Gastroesophageal sphincter (tissue), 4 donors: ENCODE measurements at regions not wholly inside any gene's neighbourhood (a gene's known extent, or its start where the extent isn't known, plus 50 kb on each side); places are given as distances from the start of the nearest gene placed in this dataset.

Source experiments
- ATAC-seq: fragments of 150-250 bp; one replicate; pipeline ENCODE4 v1.9.1; 2016; ENCODE audit warnings: mild to moderate bottlenecking, moderate library complexity
- H3K27ac ChIP-seq, 4 donors: fragments of 200-600 bp; sonication (generic) in 3 of 4; 1 replicate in 3 of 4; 2 replicates in 1 of 4; pipeline ENCODE4 v1.5.1; 2016 to 2019
- H3K27me3 ChIP-seq: fragments of 200-600 bp; sonication (generic); one replicate; pipeline ENCODE4 v1.5.1; 2019
- H3K36me3 ChIP-seq, 2 donors: fragments of 200-600 bp; sonication (generic); one replicate each; pipeline ENCODE4 v1.5.1; 2019; ENCODE audit warnings: control low read depth in 1 of 2
- H3K4me1 ChIP-seq, 3 donors: fragments of 200-600 bp; sonication (generic); 1 replicate in 2 of 3; 2 replicates in 1 of 3; pipeline ENCODE4 v1.5.1; 2016 to 2019; ENCODE audit warnings: control low read depth in 2 of 3
- H3K4me3 ChIP-seq, 2 donors: fragments of 200-600 bp; sonication (generic); one replicate each; pipeline ENCODE4 v1.5.1; 2019; ENCODE audit warnings: mild to moderate bottlenecking in 1 of 2, moderate library complexity in 1 of 2
- H3K9me3 ChIP-seq, 3 donors: fragments of 200-600 bp; sonication (generic); one replicate each; pipeline ENCODE4 v1.5.1; 2017 to 2019; ENCODE audit warnings: control low read depth in 2 of 3
- CTCF ChIP-seq, 4 experiments: fragments of 200-600 bp in 2 of 4; fragments of 450-650 bp in 2 of 4; sonication (generic) in 1 of 4; IDR thresholded peaks; one replicate each; pipeline ENCODE4 v1.5.1; 2017 to 2019; ENCODE audit warnings: antibody characterized with exemption in 4 of 4, mild to moderate bottlenecking in 2 of 4, moderate library complexity in 2 of 4
- EP300 ChIP-seq: sonication (generic); formaldehyde crosslinking; IDR thresholded peaks from one replicate; pipeline ENCODE4 v1.6.1; 2017; ENCODE audit warnings: antibody characterized with exemption, mild to moderate bottlenecking
- POLR2A ChIP-seq, 2 donors: fragments of 450-650 bp; IDR thresholded peaks; one replicate each; pipeline ENCODE4 v1.6.1; 2017; ENCODE audit warnings: antibody characterized with exemption in 2 of 2, mild to moderate bottlenecking in 2 of 2, moderate library complexity in 1 of 2
- POLR2AphosphoS5 ChIP-seq: sonication (generic); formaldehyde crosslinking; IDR thresholded peaks from one replicate; pipeline ENCODE4 v1.6.1; 2017; ENCODE audit warnings: antibody characterized with exemption
- WGBS, 2 donors: methylation state at CpG; one replicate each; pipeline ENCODE4 v1.1.5; 2018; ENCODE audit warnings: low coverage in 1 of 2; 5-methylcytosine and 5-hydroxymethylcytosine counted together

GRCh38 chr14:89652352-89652751 lies 235.3 kb upstream of the FOXN3 start:
- Histone ChIP-seq H3K4me3 (no peak overlapping the region), H3K36me3 (no peaks in the 10 kb centered on the region), H3K27me3 (no peaks in the 10 kb centered on the region), H3K4me1 (no peaks in the 10 kb centered on the region), H3K9me3 (no peaks in the 10 kb centered on the region), H3K27ac (no peak overlapping the region)
- ATAC-seq, result no peak
- 80 to 98% methylated on average over 4 of the region's 4 CpGs for WGBS, 2 donors
- TF ChIP-seq EP300, result no peak
- no peak for TF ChIP-seq CTCF (IDR thresholded peaks at IDR 0.05)
- TF ChIP-seq POLR2AphosphoS5, result no peak
- no peak for TF ChIP-seq POLR2A (IDR thresholded peaks at IDR 0.05)

GRCh38 chr14:89651805-89652204 lies 234.8 kb upstream of the FOXN3 start:
- TF ChIP-seq CTCF (IDR thresholded peaks at IDR 0.05), result no peak
- no peak for TF ChIP-seq POLR2AphosphoS5
- no peak for TF ChIP-seq EP300
- no peak for TF ChIP-seq POLR2A (IDR thresholded peaks at IDR 0.05)
- Histone ChIP-seq H3K9me3 (no peaks in the 10 kb centered on the region), H3K36me3 (no peaks in the 10 kb centered on the region), H3K4me1 (no peaks in the 10 kb centered on the region), H3K4me3 (no peak overlapping the region), H3K27ac (no peak overlapping the region), H3K27me3 (no peaks in the 10 kb centered on the region)
- 87 to 100% methylated on average over 2 of the region's 2 CpGs for WGBS, 2 donors
- no peak for ATAC-seq

- Histone ChIP-seq H3K27me3 (no peaks in the 10 kb centered on the region), H3K4me3 (no peak overlapping the region), H3K36me3 (no peaks in the 10 kb centered on the region), H3K27ac (no peak overlapping the region), H3K9me3 (no peaks in the 10 kb centered on the region), H3K4me1 (no peaks in the 10 kb centered on the region)
- peak; percentile 13 for ATAC-seq
- TF ChIP-seq POLR2A (IDR thresholded peaks at IDR 0.05) (no peak), EP300 (no peak), POLR2AphosphoS5 (no peak), CTCF (IDR thresholded peaks at IDR 0.05) (no peak)
- WGBS, 2 donors, result 90 to 94% methylated on average over 3 to 4 of the region's 4 CpGs
Measured at GRCh38 chr14:89650077-89650978, 233.3 kb upstream of the FOXN3 start.

GRCh38 chr14:89649451-89650075 lies 232.5 kb upstream of the FOXN3 start:
- ATAC-seq, result no peak
- 87 to 91% methylated on average over 7 of the region's 7 CpGs for WGBS, 2 donors
- no peaks in the 10 kb centered on the region for H3K36me3 ChIP-seq
- H3K27ac ChIP-seq, result no peak overlapping the region
- no peaks in the 10 kb centered on the region for H3K9me3 ChIP-seq
- H3K4me3 ChIP-seq, result no peak overlapping the region
- no peaks in the 10 kb centered on the region for H3K27me3 ChIP-seq
- no peak for TF ChIP-seq POLR2AphosphoS5
- no peak for TF ChIP-seq EP300
- no peak for TF ChIP-seq CTCF (IDR thresholded peaks at IDR 0.05)
- no peak for TF ChIP-seq POLR2A (IDR thresholded peaks at IDR 0.05)
- H3K4me1 ChIP-seq, result no peaks in the 10 kb centered on the region
